Muscle of arm (tissue), 1 donor: ENCODE measurements at regions not wholly inside any gene's neighbourhood (a gene's known extent, or its start where the extent isn't known, plus 50 kb on each side); places are given as distances from the start of the nearest gene placed in this dataset.

ENCODE experiments used
- DNase-seq: peaks from one replicate; pipeline ENCODE4 v3.0.0-alpha.2; 2013

- DNase-seq: no peak
These were observed 104.5 kb downstream of the NGF start for GRCh38 chr1:115233598-115233997.

GRCh38 chr1:115230281-115230680 is 107.8 kb downstream of the NGF start:
- no peak for DNase-seq

GRCh38 chr1:115229016-115229415 is 109.0 kb downstream of the NGF start:
- no peak for DNase-seq

- no peak for DNase-seq
These were observed 109.9 kb downstream of the NGF start for GRCh38 chr1:115228191-115228590.

- no peak for DNase-seq
These were observed 110.5 kb downstream of the NGF start for GRCh38 chr1:115227346-115228082.

- DNase-seq: no peak
These were observed 111.9 kb downstream of the NGF start for GRCh38 chr1:115225993-115226685.

GRCh38 chr1:115224636-115225035 is 113.4 kb downstream of the NGF start:
- DNase-seq: no peak

- no peak for DNase-seq
These were observed 115.2 kb downstream of the NGF start for GRCh38 chr1:115222616-115223402.

- no peak for DNase-seq
These were observed 117.4 kb downstream of the NGF start for GRCh38 chr1:115220340-115221270.

- DNase-seq: no peak
These were observed 118.1 kb downstream of the NGF start for GRCh38 chr1:115219927-115220326.

GRCh38 chr1:115218699-115219098 is 119.3 kb downstream of the NGF start:
- no peak for DNase-seq

- no peak for DNase-seq
These were observed 120.0 kb downstream of the NGF start for GRCh38 chr1:115218034-115218405.

- DNase-seq: no peak
These were observed 120.7 kb downstream of the NGF start for GRCh38 chr1:115217150-115218033.

- DNase-seq: no peak
These were observed 122.1 kb downstream of the NGF start for GRCh38 chr1:115215703-115216521.

GRCh38 chr1:115215110-115215509 is 122.9 kb downstream of the NGF start:
- no peak for DNase-seq

GRCh38 chr1:115214098-115214497 is 124.0 kb downstream of the NGF start:
- no peak for DNase-seq

- no peak for DNase-seq
These were observed 123.8 kb upstream of the TSPAN2 start for GRCh38 chr1:115213130-115213529.

- DNase-seq: no peak
These were observed 121.9 kb upstream of the TSPAN2 start for GRCh38 chr1:115211071-115211745.

GRCh38 chr1:115210302-115210711 is 121.0 kb upstream of the TSPAN2 start:
- DNase-seq: no peak
